ENCODE measurements at regions not wholly inside any gene's neighbourhood (a gene's known extent, or its start where the extent isn't known, plus 50 kb on each side); places are given as distances from the start of the nearest gene placed in this dataset.
"Not testable (repeated sequence)": the region's sequence is repeated elsewhere in the genome, so short reads cannot be mapped to it uniquely, and the experiment has no call there.

DNA sequence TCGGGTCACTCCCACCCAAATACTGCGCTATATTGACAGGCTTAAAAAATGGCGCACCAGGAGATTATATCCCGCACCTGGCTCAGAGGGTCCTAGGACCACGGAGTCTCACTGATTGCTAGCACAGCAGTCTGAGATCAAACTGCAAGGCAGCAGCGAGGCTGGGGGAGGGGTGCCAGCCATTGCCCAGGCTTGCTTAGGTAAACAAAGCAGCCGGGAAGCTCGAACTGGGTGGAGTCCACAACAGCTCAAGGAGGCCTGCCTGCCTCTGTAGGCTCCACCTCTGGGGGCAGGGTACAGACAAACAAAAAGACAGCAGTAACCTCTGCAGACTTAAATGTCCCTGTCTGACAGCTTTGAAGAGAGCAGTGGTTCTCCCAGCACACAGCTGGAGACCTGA, 2277.3 kb upstream of the ACO1 start:
- not testable (repeated sequence) for DNase-seq

DNA sequence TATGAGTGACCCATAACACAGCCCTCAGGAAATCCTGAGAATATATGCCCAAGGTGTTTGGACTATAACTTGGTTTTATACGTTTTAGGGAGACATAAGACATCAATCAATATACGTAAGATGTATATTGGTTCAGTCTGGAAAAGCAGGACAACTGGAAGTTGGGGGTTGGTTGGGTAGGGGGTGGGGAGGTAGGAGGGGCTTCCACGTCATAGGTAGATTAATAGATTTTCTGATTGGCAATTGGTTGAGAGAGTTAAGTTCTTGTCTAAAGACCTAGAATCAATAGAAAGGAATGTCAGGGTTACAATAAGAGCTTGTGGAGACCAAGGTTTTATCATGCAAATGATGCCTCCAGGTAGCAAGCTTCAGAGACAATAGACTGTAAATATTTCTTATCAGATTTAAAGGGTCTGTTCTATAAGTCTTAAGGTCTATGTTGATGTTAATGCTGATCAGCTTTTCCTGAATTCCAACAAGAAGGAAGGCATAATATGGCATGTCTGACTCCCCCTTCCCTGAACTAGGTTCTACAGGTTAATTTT, 2267.7 kb upstream of the ACO1 start:
- DNase-seq = no peak

DNA sequence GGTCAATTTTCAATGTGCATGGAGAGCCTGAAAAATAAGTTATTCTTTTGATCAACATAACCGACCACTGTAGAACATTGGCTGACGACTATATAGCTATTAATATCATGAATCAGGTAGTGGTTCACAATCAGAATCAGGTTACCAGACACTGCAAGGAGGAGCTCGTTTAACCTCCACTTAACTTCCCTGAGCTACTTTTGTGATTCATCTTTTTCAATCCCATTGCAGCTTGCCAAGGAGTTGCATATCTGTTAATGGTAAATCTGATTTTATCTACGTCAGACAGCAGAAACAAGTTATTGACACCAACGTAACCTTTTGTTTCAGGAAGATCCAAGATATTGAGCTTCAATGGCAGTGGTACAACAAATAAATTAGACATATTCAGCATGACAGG, 2263.8 kb upstream of the ACO1 start:
- DNase-seq = no peak

DNA sequence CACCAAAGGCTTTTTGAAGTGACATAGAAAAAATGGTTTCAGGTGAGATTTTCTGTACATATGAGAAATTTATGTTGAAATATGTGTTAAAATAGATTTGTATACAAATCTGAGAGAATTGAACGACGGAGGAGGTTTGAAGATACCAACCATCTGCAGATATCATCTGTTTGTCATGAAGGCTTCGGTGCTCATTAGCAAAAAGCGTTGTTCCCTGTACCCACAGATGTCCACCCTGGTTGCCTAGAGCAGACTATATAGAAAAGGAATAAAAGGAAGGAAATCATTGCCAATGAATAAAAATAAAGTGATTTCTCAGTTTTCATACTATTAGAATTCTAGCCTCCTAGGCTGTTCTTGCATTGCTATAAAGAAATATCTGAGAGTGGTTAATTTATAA, 2262.8 kb upstream of the ACO1 start:
- no peak for DNase-seq

DNA sequence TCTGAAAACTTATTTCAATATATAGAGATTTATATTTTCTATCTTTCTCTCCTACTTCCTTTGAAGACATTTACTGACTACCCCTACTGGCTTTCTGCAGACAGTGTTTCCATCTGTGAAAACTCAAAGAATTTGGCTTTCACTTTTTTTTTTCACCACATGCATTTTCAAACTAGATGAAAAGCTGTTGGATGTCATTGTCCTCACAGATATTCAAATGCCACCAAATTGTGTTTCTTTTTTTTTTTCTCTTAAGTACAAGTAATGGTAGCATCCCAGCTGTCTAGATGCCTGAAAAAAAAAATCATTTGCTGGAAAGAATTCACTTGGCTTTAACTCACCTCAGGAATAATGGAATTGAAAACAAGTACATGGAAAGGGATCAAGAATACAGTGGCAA, 2258.6 kb upstream of the ACO1 start:
- DNase-seq = no peak

DNA sequence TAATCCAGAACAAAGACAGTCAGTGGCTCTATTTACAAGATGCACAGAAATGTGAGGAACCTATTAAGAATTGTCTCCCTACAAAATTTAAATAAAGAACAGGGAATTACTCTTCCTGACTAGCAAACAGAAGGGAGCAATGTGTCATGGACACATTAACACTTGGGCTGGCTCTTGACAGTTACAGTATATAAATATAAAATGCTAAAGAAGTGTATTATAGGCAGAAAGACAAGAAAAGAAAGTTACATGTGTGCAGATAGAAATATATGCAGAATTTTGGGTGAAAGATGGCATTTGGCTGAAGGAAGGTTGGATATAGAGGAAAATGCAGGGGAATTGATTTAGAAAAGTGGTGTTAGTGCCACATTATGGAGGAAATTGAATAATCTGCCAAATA, 2257.1 kb upstream of the ACO1 start:
- DNase-seq = no peak

DNA sequence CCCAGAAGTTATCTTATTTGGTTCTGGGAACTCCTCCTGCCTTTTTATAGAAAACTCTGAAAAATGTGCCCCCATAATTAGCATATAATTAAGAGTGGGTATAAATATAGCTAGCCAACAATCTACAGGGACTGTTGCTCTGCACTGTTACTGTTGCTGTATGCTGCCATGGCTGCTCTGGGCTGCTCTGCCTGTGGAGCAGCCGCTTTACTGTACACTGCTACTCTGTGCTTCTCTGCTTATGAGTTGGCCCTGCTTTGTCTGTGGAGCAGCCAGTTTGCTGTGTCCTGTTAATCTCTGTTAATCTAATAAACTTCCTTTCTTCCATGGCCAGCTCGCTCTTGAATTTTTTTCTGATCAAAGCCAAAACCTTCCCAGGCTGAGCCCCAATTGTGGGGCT, 2244.0 kb upstream of the ACO1 start:
- DNase-seq = no peak

DNA sequence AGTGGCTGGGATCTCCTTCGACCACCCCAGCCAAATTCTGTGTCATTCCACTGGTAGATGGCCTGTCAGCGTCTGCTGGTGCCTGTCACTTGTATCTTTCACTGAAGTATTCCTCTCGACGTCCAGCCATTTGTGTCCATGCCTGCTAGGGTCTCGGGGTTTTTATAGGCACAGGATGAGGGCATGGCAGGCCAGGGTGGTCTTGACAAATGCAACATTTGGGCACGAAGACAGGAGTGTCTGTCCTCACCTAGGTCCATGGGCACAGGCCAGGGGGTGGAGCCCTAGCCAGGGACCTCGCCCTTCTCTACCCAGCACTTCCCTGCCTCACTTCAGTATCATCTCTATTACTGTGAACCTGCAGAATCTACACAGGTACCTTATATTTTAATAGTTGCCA, 2223.9 kb upstream of the ACO1 start:
- no peak for DNase-seq

DNA sequence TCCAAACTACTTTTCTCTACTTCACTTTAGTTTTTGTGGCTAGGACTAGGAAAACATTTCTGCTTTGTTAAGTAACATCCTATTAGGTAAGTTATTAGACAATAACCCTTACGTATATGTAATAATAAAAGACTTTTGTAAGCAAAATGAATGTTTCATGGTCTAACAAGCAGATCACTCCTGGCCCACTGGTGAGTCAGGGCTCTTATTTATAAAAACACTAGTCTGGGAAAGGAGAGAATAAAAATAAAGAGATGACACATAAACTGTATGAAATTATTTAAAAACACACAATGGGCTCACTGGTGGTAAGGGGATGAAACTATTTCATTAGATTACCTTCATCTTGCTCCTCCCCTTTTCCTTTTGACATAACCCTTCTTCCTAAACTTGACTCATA, 2212.2 kb upstream of the ACO1 start:
- no peak for DNase-seq

DNA sequence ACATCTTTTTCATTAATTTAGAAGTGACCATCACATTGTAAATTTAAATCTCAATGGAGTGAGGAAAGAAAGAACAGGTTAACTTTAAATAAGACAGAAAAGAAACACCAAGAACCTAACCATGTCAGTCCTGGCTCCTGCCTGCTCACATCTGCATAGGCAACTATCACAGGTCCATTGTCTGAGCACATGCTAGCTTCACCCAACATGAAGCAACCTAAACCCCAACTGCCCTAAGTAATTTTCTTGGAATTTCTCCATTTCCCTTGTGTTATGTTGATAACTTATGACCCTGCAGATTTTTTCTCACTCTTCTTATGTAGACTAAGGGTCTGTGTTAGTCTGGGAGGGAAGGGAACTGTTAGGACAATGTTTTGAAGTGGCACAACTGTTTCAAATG, 2205.8 kb upstream of the ACO1 start:
- no peak for DNase-seq

DNA sequence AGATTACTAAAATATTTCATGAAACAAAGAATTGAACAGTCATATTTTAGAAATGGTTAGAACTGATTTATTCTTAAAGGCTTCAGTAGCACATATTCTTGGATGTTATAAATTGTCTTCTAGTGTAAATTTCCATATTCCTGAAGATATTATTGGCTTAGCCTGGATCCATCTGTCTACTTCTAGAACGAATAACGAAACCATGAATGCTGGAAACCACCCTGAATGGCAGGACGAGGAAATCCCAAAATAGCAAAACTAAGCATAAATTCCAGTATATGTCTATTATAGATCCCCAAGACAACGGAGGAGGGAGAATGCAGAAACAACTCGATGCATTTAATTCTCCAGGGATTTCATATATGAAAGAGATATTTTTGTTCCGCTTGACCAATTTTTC, 2191.0 kb upstream of the ACO1 start:
- DNase-seq = no peak

DNA sequence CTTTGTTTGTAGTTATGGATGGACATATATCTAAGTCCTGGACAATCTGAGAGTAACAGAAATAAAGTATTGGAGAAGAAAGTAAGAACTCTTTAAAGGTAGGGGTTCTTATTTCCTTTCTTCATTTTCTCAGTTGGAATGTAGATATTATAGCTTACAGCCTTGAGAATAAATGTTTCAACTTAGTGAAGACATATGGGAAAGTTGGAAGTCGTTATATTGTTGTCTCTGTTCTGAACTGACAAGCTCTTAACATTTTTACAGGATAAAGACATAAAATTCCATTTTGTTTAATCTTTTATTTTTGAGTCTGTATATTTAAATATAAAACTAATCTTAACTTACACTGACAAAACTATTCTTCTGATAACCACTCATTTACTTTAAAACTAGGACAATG, 2187.5 kb upstream of the ACO1 start:
- no peak for DNase-seq

DNA sequence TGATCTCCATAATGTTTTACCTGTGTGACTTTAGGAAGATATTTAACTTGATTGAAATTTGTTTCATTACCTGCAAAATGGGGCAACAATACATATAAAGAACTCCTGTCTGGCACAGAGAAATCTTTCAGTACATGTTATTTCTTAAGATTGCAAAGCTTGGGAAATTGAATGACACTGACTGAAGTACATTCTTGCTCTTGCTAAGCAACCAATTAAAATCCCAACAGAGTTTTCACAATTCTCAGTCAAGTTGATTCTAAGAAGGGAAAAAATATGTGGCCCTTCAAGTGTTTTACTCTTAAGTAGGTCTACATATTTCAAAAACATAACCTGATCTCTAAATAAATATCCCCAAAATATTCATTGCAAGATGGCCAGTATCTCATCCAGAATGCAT, 2187.0 kb upstream of the ACO1 start:
- DNase-seq = no peak

DNA sequence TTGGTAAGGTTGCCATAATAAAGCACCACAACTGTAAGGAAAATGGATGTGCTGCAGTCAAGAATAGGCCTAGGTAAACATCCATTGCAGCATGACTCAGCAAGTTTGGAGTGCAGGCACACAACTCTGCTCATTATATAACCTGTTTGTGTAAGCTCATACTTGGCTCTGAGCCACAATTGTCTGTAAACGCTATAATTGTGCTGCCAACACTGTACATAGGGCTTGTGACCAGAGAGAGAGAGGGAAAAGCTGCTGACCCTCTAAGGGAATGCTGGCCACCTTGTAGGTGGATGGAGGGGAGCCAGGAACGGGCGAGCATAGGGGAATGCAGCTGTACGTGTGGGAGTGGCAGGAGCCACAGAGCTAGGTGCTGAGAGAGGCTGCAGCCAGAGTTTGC, 2186.5 kb upstream of the ACO1 start:
- peak; percentile 94 for DNase-seq

DNA sequence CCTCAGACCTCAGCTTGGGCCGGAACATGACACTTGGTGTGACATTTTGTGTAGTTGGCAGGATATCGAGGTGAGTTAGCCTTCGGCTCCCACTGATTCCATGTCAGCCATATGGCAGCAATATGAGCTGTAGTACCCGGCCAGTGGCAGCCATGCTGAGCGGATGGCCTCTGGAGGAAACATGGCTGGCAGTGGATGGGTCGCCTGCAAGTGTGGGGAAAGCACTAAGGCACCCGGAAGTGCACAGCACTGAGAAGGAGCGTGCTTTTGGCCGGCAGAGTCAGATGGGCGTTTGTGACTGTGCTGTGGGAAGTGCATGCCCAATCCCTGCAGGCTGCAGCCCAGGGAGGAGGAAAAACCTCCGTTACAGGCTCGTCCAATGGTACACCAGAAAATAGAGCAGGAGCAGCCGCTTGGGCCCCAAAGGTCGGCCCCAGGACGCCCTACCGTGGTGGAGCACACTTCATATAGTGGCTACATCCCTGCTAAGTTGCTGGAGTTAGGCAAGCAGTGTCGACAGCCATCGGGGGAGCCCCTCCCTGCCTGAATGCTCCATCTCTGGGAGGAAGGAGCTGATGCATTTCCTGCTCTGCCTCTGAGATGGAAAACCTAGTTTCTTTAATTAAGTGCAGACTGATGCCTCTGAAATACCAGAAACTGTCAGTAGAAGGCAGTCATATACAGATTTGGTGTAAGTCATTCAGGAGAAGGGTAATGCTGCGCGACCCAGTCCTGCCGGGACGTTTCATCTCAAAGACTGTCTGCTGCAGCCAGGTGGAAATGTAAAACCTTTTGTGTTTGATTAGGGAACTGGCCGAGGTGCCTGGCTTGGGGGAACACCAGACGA, 2185.8 kb upstream of the ACO1 start:
- peak; percentile 41 for DNase-seq

DNA sequence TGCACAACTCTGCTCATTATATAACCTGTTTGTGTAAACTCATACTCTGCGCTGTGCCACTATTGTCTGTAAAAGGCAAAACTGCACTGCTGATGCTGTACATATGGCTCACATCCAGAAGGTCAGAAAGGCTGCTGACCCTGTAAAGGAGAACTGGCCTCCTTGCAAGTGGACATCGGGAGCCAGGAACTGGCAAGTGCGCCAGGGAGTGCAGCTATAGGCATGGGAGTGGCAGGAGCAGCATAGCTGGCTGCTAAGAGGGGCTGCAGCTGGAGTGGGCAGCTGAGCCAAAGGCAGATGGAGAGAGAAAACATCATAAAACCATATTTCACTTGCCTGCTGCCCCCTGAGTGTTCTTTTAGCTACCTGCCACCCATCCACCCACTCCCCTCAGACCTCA, 2183.4 kb upstream of the ACO1 start:
- no peak for DNase-seq

DNA sequence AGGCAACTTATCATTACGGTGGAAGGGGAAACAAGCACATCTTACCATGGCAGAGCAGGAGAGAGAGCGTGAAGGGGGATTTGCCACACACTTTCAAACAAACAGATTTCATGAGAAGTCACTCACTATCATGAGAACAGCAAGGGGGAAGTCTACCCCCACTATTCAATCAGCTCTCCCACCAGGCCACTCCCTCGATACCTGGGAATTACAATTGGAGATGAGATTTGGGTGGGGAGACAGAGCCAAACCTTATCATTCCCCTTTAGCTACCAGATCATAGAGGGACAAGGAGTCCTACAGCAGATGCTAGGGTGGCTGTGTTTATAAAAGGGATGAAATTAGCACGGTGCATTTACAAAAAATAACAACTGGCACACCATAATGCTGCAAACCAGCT, 2149.4 kb upstream of the ACO1 start:
- no peak for DNase-seq

DNA sequence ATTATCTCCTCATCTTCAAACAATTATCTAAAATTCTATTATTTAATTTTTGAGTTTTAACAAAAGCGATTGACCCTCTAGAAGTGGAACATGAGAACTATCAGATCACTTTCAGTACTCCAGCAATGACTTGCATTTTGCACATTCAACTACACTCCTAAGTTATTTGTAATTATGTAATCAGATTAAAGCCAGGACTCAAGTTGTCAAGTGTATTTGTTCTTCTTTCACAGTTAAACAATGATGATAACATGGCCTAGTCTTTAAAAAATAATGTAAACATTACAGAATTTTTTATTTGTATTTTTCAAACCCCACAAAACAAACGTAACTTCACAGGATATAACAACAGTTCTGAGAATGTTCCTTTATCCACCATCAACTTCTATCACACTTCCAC, 2148.9 kb upstream of the ACO1 start:
- DNase-seq = no peak

DNA sequence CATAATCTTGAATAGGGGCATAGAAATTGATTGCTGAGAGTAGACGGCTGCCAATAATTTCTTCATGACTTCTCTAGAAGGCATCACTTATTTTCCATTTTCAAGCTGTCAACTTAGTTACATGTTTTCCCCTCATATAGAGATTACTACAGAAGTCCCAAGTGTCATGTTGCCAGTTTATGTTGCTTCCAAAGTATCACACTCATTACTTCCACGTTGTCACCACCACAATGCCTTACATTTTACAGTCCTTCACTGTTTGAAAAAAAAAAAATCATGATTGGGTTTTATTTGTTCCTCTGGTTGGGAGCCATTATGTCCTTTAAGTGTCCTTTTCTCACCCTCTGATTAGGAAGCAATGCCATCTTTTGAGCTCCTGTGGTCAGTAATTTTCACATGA, 2144.6 kb upstream of the ACO1 start:
- DNase-seq = no peak

DNA sequence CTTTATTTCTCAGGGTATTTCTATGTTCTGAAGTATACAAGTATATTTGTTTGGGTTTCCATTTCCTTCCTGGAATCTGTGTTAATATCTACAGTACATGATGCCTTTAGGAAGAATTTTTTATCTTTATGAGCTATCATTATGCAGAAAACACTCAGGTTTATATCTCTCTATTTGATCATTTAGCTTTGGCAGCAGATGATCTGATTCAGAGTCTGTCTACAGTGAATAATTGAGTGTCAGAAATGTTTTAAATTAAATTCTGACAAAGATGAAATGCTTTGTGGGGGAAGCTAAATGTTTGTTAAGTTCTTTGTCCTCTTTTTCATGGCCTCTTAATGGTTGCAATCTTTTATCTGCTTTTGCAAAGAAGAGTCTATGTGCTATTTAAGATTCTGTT, 2141.0 kb upstream of the ACO1 start:
- DNase-seq = no peak

DNA sequence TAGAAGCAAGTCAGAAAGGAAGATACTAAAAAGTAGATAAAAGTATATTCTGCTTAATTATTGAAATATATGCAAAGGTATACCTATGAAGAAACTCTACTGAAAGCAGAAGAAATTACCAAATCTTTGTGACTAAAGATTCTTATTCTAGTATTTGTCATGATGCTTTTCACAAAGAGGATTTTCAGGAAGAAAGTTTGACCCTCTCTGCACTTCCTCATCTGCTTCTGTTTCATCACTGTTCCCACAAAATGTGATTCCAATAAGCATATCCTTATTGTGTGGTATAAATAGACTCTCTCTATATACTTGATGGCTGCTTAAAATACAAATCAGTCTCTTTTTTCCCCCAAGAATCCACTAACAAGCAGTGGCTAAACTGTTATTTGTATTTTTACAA, 2139.6 kb upstream of the ACO1 start:
- DNase-seq = no peak

DNA sequence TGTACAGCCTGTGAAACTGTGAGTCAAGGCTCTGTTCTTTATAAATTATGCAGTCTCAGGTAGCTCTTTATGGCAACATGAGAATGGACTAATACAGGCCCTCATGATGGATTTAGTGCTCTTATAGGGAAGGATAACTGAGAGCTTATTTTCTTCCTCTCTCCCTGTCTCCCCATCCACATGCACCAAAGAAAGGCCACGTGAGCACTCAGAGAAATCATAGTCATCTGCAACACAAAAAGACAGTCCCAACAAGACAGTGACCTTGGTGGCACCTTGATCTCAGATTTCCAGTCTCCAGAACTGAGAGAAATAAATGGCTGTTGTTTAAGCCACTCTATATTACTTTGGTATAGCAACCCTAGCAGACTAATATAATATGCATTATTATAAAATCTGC, 2133.6 kb upstream of the ACO1 start:
- DNase-seq = no peak

DNA sequence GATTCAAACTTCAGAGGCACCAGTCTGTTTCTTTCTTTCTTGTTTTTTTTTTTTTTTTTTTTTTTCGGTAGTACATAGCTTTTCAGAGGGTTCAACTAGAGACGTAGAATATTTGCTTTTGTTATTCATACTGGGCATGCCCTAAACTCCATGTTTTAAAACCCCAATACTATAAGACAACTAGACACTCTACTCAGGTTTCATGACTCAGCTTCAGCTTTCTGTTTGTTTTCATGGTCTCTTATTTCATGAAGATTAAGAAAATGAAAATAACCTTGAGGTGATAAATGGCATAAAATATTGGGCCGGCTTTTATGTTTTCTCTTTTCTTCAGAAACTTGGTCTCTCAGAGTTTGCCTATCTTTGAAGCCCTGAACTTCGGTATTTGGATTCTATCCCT, 2126.3 kb upstream of the ACO1 start:
- no peak for DNase-seq

DNA sequence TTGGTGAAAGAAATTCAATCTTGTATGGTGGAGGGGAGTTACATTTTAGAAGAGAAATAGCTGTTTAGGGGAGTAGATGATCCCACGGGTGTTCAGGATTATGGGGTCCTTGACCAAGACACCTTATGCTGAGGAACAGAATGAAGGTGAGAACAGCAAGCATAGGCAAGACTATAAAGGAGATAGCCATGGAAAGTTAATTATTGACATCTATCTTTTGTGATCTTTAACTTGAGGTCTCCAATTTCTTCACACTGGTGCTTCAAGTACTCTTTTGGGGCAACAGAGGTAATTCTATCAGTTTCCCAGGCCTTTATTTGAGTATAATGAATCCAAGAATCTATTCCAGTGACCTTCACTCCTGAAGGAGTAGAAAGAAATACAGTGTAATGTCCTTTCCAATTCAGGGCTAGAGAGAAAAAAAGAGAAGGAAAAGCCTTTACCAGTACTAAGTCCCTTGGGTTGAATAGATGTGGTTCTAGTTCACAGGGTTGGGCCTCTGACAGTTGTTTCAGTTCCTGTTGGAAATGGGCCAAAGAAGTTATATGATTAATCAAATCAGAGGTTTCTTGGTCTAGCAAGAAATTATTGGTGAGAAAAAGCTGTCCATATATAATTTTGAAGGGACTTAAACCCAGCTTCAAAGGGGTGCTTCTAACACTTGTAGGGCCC, 2104.1 kb upstream of the ACO1 start:
- no peak for DNase-seq

DNA sequence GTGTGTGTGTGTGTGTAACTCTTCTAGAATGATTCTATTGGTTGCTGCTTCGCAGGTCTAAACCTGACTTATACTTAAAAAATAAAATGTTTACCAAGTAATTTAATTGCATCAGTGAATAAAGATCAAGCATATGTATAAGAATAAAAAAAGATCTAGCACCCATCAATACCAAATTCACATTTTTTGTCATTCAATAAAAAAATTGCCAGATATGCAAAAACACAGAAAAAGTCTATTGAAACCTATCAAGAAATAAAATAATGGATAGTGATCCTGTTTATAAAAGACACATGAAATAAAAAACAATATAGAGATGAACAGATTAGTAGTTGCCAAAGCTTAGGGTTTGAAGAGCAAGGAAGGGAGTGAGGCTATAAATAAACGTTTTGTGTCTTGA, 2095.0 kb upstream of the ACO1 start:
- DNase-seq = no peak
